Mucosa of rectum (tissue), 2 donors: ENCODE measurements at regions not wholly inside any gene's neighbourhood (a gene's known extent, or its start where the extent isn't known, plus 50 kb on each side); places are given as distances from the start of the nearest gene placed in this dataset.

Experiments
- H3K27ac ChIP-seq, 2 donors: one replicate each; pipeline ENCODE4 v1.7.0; 2013; ENCODE audit warnings: inconsistent platforms in 2 of 2, low read depth in 2 of 2, low read length in 2 of 2
- H3K27me3 ChIP-seq, 2 donors: one replicate each; pipeline ENCODE4 v1.7.0; 2013; ENCODE audit warnings: low read length in 2 of 2; ENCODE audit not compliant: control insufficient read depth in 2 of 2, insufficient read depth in 2 of 2
- H3K36me3 ChIP-seq, 2 donors: one replicate each; pipeline ENCODE4 v1.7.0; 2013; ENCODE audit warnings: low read length in 2 of 2; ENCODE audit not compliant: control insufficient read depth in 2 of 2, insufficient read depth in 2 of 2
- H3K4me1 ChIP-seq, 2 donors: one replicate each; pipeline ENCODE4 v1.7.0; 2013; ENCODE audit warnings: low read length in 2 of 2, mild to moderate bottlenecking in 1 of 2; ENCODE audit not compliant: control insufficient read depth in 2 of 2, insufficient read depth in 2 of 2
- H3K4me3 ChIP-seq, 2 donors: one replicate each; pipeline ENCODE4 v1.7.0; 2013; ENCODE audit warnings: low read length in 2 of 2
- H3K9ac ChIP-seq, 2 donors: one replicate each; pipeline ENCODE4 v1.7.0; 2013; ENCODE audit warnings: low read length in 2 of 2, low read depth in 1 of 2, mild to moderate bottlenecking in 1 of 2
- H3K9me3 ChIP-seq, 2 donors: one replicate each; pipeline ENCODE4 v1.7.0; 2013; ENCODE audit warnings: low read length in 2 of 2; ENCODE audit not compliant: control insufficient read depth in 2 of 2
- donor health status: healthy.
- donor health status: Normal muscosa, but diverticular disease.

GRCh38 chr13:111514610-111515306, 194.3 kb downstream of the TEX29 start:
- Histone ChIP-seq H3K9ac (no peak overlapping the region), H3K4me1 (no peaks in the 10 kb centered on the region), H3K27me3 (no peaks in the 10 kb centered on the region)

DNA sequence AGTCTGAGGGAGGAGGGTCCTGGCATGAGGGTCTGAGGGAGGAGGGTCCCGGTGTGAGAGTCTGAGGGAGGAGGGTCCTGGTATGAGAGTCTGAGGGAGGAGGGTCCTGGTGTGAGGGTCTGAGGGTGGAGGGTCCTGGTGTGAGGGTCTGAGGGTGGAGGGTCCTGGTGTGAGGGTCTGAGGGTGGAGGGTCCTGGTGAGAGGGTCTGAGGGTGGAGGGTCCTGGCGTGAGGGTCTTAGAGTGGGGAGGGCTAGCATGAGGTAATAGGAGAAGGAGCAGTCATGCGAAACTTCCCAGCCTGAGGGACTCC, 194.8 kb downstream of the TEX29 start:
- Histone ChIP-seq H3K27me3 (no peaks in the 10 kb centered on the region), H3K36me3 (no peaks in the 10 kb centered on the region), H3K4me1 (no peaks in the 10 kb centered on the region), H3K9me3 (no peaks in the 10 kb centered on the region), H3K9ac (no peak overlapping the region), H3K27ac (no peak overlapping the region), H3K4me3 (no peak overlapping the region)

More at GRCh38 chr13:111514610-111515306, 194.3 kb downstream of the TEX29 start:
- Histone ChIP-seq H3K36me3 (no peaks in the 10 kb centered on the region), H3K4me3 (no peak overlapping the region), H3K9me3 (no peaks in the 10 kb centered on the region), H3K27ac (no peak overlapping the region)

DNA sequence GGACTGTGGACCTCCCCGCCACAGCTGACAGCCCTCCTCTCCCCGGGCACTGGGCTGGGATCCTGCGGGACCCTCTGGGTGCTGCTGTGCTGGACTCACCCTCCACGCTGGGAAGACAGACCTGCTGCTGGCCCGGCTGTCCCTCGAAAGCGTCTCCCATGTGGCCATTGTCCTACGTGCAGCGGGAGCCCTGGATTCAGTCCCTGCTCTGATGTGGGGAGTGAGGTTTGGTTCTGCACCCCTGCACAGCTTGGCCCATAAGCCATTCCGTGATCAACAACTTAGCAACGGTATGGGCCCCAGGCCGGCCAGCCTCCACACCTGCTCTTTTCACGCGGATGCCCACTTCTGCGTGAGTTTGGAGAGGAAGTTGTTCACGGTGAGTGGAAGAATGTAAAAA, 195.2 kb downstream of the TEX29 start:
- Histone ChIP-seq H3K36me3 (no peaks in the 10 kb centered on the region), H3K4me1 (no peaks in the 10 kb centered on the region), H3K27me3 (no peaks in the 10 kb centered on the region), H3K9me3 (no peaks in the 10 kb centered on the region), H3K9ac (no peak overlapping the region), H3K27ac (no peak overlapping the region), H3K4me3 (no peak overlapping the region)

DNA sequence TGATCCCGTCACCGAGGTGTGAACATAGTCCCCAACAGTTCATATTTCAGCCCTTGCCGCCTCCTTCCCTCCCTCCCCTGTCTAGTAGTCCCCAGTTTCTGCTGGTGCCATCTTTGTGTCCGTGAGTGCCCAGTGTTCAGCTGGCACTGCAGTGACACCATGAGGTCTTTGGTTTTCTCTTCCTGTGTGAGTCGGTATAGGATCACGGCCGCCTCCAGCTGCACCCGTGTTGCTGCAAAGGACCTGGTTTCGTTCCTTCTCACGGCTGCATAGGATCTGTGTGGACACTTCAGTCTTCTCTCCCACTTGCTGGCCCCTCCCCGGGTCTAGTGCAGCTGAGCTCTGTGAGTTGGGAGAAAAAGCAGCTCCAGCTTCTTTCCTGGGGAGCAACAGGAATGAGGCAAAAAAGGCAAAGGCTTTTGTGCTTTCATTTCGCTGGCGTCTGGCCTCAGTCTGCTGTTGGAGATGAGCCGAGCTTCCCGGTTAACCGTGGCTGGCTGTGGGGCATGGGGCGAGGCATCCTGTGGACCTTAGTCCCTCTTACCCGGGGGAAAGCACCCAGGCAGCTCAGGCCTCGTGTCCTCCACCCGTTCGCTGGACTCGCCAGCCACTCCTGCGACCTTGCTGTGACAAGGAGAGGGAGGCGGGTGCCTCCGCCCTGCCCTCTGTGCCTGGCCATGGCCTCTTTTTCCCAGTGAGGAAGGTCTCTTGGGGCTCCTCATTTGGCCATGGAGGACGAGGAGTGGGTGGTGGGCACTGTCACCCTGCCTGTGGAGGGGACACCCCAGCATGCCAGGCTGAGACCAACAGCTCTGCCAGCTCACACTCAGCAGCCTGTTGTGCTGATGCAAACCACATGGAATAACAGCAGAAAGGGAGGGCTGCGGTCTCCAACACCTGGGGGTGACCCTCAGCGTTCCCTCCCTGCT, 196.5 kb downstream of the TEX29 start:
- Histone ChIP-seq H3K9ac (no peak overlapping the region), H3K27me3 (no peaks in the 10 kb centered on the region), H3K27ac (no peak overlapping the region), H3K4me1 (no peaks in the 10 kb centered on the region), H3K36me3 (no peaks in the 10 kb centered on the region), H3K4me3 (no peak overlapping the region), H3K9me3 (no peaks in the 10 kb centered on the region)

GRCh38 chr13:111517641-111518010, 197.2 kb downstream of the TEX29 start:
- no peaks in the 10 kb centered on the region for H3K27me3 ChIP-seq

GRCh38 chr13:111518161-111518792, 197.8 kb downstream of the TEX29 start:
- H3K9me3 ChIP-seq = no peaks in the 10 kb centered on the region
- no peaks in the 10 kb centered on the region for H3K36me3 ChIP-seq
- no peak overlapping the region for H3K27ac ChIP-seq
- no peaks in the 10 kb centered on the region for H3K27me3 ChIP-seq
- no peak overlapping the region for H3K4me3 ChIP-seq
- H3K9ac ChIP-seq = no peak overlapping the region
- H3K4me1 ChIP-seq = no peaks in the 10 kb centered on the region

More at GRCh38 chr13:111517641-111518010, 197.2 kb downstream of the TEX29 start:
- H3K4me3 ChIP-seq = no peak overlapping the region
- no peak overlapping the region for H3K9ac ChIP-seq
- H3K9me3 ChIP-seq = no peaks in the 10 kb centered on the region
- no peak overlapping the region for H3K27ac ChIP-seq
- H3K4me1 ChIP-seq = no peaks in the 10 kb centered on the region
- no peaks in the 10 kb centered on the region for H3K36me3 ChIP-seq

DNA sequence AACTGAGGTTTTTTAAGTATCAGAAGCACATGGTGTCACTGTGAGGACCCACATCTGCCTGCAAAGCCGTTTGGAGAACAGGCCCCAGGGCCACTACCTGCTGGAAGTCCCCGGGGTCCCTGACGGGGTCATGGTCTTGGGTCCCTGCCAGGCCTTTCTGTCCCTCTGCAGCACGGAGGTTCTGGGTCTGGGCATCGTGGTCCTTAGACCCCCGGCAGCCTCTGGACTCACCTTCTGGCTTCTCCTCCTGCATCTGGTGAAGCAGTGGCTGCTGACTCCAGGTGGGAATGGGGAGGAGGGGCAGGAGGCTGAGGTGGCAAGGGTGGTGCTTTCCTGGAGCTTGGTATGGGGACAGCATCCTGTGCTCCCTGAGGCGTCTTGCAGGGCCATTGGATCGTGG, 198.6 kb downstream of the TEX29 start:
- Histone ChIP-seq H3K27me3 (no peaks in the 10 kb centered on the region), H3K36me3 (no peaks in the 10 kb centered on the region), H3K4me1 (no peaks in the 10 kb centered on the region), H3K9ac (no peak overlapping the region), H3K27ac (no peak overlapping the region), H3K4me3 (no peak overlapping the region), H3K9me3 (no peaks in the 10 kb centered on the region)

- no peak overlapping the region for H3K4me3 ChIP-seq
- no peaks in the 10 kb centered on the region for H3K4me1 ChIP-seq
- no peak overlapping the region for H3K27ac ChIP-seq
- no peaks in the 10 kb centered on the region for H3K9me3 ChIP-seq
- H3K27me3 ChIP-seq = no peaks in the 10 kb centered on the region
- H3K36me3 ChIP-seq = no peaks in the 10 kb centered on the region
- no peak overlapping the region for H3K9ac ChIP-seq
Measured at GRCh38 chr13:111519490-111520170, 199.2 kb downstream of the TEX29 start.

DNA sequence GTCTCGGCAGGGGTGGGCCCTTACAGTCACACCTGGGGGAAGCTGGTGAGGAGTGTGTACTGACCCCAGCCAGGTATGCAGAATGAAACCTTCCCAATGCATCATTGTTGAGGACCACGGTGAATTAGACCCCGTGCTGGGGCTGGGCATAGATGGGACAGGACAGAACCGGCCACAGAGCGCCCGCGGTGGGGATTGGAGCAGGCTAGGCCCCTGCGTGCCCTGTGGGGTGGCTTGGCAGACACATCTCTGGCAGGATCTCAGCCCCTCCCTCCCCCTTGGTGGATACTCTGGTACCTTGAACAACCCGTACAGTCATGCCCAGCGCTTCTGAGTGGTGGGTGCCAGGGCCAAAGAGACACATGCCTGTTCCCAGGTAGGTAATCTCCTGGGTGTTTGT, 200.6 kb downstream of the TEX29 start:
- Histone ChIP-seq H3K27me3 (no peaks in the 10 kb centered on the region), H3K36me3 (no peaks in the 10 kb centered on the region), H3K9me3 (no peaks in the 10 kb centered on the region), H3K27ac (no peak overlapping the region), H3K4me3 (no peak overlapping the region), H3K4me1 (no peaks in the 10 kb centered on the region), H3K9ac (no peak overlapping the region)
